ENCODE measurements at regions not wholly inside any gene's neighbourhood (a gene's known extent, or its start where the extent isn't known, plus 50 kb on each side); places are given as distances from the start of the nearest gene placed in this dataset.

DNA sequence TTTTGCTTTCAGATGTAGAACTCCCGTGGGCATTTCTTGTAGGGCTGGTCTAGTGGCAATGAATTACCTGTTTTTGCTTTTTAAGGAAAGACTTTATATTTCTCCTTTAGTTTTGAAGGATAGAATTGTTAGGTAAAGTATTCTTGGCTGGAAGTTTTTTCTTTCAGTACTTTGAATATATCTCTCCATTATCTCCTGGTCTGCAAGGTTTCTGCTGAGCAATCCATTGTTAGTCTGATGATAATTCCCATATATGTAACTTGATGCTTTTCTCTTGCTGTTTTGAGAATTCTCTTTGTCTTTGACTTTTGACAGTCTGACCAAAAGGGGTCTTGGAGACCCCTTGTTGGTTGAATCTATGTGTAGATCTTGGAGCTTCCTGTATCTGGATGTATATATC is 198.1 kb downstream of the TMEM167A start:
- TF ChIP-seq, protein P1, sequence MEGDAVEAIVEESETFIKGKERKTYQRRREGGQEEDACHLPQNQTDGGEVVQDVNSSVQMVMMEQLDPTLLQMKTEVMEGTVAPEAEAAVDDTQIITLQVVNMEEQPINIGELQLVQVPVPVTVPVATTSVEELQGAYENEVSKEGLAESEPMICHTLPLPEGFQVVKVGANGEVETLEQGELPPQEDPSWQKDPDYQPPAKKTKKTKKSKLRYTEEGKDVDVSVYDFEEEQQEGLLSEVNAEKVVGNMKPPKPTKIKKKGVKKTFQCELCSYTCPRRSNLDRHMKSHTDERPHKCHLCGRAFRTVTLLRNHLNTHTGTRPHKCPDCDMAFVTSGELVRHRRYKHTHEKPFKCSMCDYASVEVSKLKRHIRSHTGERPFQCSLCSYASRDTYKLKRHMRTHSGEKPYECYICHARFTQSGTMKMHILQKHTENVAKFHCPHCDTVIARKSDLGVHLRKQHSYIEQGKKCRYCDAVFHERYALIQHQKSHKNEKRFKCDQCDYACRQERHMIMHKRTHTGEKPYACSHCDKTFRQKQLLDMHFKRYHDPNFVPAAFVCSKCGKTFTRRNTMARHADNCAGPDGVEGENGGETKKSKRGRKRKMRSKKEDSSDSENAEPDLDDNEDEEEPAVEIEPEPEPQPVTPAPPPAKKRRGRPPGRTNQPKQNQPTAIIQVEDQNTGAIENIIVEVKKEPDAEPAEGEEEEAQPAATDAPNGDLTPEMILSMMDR (IDR thresholded peaks at IDR 0.05; ENCODE audit: control extremely low read depth in 1 of 3, insufficient read depth in 1 of 3, low read depth in 1 of 3, low read length in 3 of 3): no peak
- TF ChIP-seq GABPA (IDR thresholded peaks at IDR 0.05; ENCODE audit: borderline replicate concordance, insufficient read depth, low read length) (no peak), SP2 (IDR thresholded peaks at IDR 0.05; ENCODE audit: low read length) (no peak), TAF1 (IDR thresholded peaks at IDR 0.05; ENCODE audit: low read depth, low read length) (no peak), YY1 (IDR thresholded peaks at IDR 0.05; ENCODE audit: low read depth, low read length) (no peak), CEBPB (IDR thresholded peaks at IDR 0.05; ENCODE audit: low read depth, low read length) (no peak), EP300 (IDR thresholded peaks at IDR 0.05; ENCODE audit: borderline replicate concordance in 1 of 2, low read depth in 2 of 2, low read length in 2 of 2) (no peak), PHF8 (conservative IDR thresholded peaks at IDR 0.05; ENCODE audit: low read depth, low read length) (no peak), POLR2A (IDR thresholded peaks at IDR 0.05; ENCODE audit: control extremely low read depth in 1 of 2, low read depth in 2 of 2, low read length in 2 of 2) (no peak)
- TF ChIP-seq, protein P2, sequence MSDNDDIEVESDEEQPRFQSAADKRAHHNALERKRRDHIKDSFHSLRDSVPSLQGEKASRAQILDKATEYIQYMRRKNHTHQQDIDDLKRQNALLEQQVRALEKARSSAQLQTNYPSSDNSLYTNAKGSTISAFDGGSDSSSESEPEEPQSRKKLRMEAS (IDR thresholded peaks at IDR 0.05): no peak

Data from H1 (cell line).